Vagina (tissue), 2 donors: ENCODE measurements at regions not wholly inside any gene's neighbourhood (a gene's known extent, or its start where the extent isn't known, plus 50 kb on each side); places are given as distances from the start of the nearest gene placed in this dataset.
A peak's percentile ranks its signal among the peaks of the same experiment; 100 is the strongest.

ENCODE experiments used
- DNase-seq, 2 donors: peaks; one replicate each; pipeline ENCODE4 v3.0.0-alpha.2; 2017; ENCODE audit errors: extremely low spot score in 2 of 2
- H3K27ac ChIP-seq: fragments of 200-600 bp; sonication (generic); one replicate; pipeline ENCODE4 v1.5.1; 2019
- H3K27me3 ChIP-seq: fragments of 200-600 bp; sonication (generic); one replicate; pipeline ENCODE4 v1.5.1; 2019
- H3K36me3 ChIP-seq, 2 donors: fragments of 200-600 bp; sonication (generic); one replicate each; pipeline ENCODE4 v1.5.1; 2017 to 2019
- H3K4me1 ChIP-seq: fragments of 200-600 bp; sonication (generic); one replicate; pipeline ENCODE4 v1.5.1; 2019
- H3K4me3 ChIP-seq, 2 donors: fragments of 200-600 bp; sonication (generic); 1 replicate in 1 of 2; 2 replicates in 1 of 2; pipeline ENCODE4 v1.5.1; 2016 to 2019
- H3K9me3 ChIP-seq: fragments of 200-600 bp; sonication (generic); one replicate; pipeline ENCODE4 v1.5.1; 2019
- POLR2A ChIP-seq, 2 donors: fragments of 450-650 bp; IDR thresholded peaks; one replicate each; pipeline ENCODE4 v1.6.1; 2017; ENCODE audit warnings: antibody characterized with exemption in 2 of 2, mild to moderate bottlenecking in 2 of 2, moderate library complexity in 2 of 2
- POLR2AphosphoS5 ChIP-seq, 2 donors: sonication (generic); formaldehyde crosslinking; IDR thresholded peaks; one replicate each; pipeline ENCODE4 v1.9.0; 2017; ENCODE audit warnings: antibody characterized with exemption in 2 of 2, mild to moderate bottlenecking in 2 of 2, low read depth in 1 of 2; ENCODE audit not compliant: insufficient read depth in 1 of 2
- intact Hi-C: fragments of 100-400 bp; cut with DNase I; formaldehyde crosslinking; loops from one replicate; pipeline ENCODE4 v1.15.1; 2023
- TF ChIP-seq, protein P1 (sequence below), 3 experiments: fragments of 450-650 bp in 2 of 3; fragments of 200-600 bp in 1 of 3; sonication (generic) in 1 of 3; IDR thresholded peaks; one replicate each; pipeline ENCODE4 v1.5.1; 2017 to 2019; ENCODE audit warnings: antibody characterized with exemption in 3 of 3, mild to moderate bottlenecking in 2 of 3, moderate library complexity in 2 of 3

DNA sequence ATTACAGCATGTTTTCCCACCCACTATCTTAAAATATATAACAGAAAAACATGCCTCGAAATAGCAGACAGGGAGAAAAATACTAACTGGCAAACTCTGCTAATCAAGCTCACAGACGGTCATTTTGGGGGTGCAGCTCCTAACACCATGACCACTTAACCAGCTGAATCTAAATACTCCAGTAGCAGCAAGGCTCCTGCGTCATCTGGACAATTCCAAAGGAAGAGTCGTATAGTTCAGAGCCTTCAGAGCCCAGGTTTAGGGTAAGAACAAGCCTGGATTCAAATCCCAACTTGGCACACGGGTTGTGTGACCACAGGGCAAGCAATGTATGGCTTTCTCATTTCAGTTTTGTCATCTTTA is 81.3 kb upstream of the COL21A1 start:
- H3K4me3 ChIP-seq: no peak overlapping the region
- no peaks in the 10 kb centered on the region for H3K9me3 ChIP-seq
- H3K4me1 ChIP-seq: no peaks in the 10 kb centered on the region
- no peak overlapping the region for H3K27ac ChIP-seq
- no peak for DNase-seq
- no peaks in the 10 kb centered on the region for H3K36me3 ChIP-seq
- TF ChIP-seq, protein P1, sequence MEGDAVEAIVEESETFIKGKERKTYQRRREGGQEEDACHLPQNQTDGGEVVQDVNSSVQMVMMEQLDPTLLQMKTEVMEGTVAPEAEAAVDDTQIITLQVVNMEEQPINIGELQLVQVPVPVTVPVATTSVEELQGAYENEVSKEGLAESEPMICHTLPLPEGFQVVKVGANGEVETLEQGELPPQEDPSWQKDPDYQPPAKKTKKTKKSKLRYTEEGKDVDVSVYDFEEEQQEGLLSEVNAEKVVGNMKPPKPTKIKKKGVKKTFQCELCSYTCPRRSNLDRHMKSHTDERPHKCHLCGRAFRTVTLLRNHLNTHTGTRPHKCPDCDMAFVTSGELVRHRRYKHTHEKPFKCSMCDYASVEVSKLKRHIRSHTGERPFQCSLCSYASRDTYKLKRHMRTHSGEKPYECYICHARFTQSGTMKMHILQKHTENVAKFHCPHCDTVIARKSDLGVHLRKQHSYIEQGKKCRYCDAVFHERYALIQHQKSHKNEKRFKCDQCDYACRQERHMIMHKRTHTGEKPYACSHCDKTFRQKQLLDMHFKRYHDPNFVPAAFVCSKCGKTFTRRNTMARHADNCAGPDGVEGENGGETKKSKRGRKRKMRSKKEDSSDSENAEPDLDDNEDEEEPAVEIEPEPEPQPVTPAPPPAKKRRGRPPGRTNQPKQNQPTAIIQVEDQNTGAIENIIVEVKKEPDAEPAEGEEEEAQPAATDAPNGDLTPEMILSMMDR (IDR thresholded peaks at IDR 0.05): no peak
- no peak for TF ChIP-seq POLR2AphosphoS5 (IDR thresholded peaks at IDR 0.05; ENCODE audit: insufficient read depth in 1 of 2, low read depth in 1 of 2)
- H3K27me3 ChIP-seq: no peaks in the 10 kb centered on the region
- intact Hi-C loops: no loop called here

DNA sequence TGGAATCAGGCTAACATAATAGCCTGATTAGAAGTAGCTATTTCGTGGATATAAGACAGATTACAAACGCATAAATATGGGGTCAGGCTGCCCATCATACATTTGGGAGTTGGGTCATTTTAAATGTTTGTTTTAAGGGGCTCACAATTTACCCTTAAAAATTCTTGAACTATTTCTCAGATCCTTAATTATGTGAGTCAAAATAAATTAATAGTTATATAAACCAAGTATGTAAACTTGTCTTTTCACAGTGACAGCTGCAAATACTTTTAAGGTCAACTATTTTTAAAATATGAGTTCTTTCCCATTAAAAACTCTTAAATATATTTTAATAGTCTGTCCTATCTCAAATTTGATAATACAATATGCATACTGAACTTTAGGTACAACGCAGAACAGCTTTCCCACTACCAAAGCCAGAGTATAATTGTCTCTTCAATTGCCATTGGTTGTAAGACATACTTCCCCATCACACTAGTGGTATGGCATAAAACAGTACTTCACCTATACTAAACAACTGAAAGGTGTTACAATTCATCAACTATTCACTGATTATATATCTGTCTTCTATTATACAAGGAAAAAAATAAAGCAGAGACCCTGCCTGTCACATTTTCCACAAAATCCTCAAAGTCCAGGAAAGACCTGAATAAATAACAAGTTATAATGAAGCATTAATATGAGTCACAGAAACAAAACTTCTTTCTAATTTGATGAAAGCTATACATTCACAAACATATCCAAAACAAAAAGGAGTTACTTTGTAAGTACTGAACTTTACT is 80.8 kb upstream of the COL21A1 start:
- H3K27me3 ChIP-seq: no peaks in the 10 kb centered on the region
- H3K27ac ChIP-seq: no peak overlapping the region
- TF ChIP-seq POLR2A (IDR thresholded peaks at IDR 0.05): no peak
- DNase-seq: no peak
- H3K4me3 ChIP-seq: no peak overlapping the region
- no peaks in the 10 kb centered on the region for H3K4me1 ChIP-seq
- no peaks in the 10 kb centered on the region for H3K9me3 ChIP-seq
- intact Hi-C loops: no loop called here
- no peaks in the 10 kb centered on the region for H3K36me3 ChIP-seq

DNA sequence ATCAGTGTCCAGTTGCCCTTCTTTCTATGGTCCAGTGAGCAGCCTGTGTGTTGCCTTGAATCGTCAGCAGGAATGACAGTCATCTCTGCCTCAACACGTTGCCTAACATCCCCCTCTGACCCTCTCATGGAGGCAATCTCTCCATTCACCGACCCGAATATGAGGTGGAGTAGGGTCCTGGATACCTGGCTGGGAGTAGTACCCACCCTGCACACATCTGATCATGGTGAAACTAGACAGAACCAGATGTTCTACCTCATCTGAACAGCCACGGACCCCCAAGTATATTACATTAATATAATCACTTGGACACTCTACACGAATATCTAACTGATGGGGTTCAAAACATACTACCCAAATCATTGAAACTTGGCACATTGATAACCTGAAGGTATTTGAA is 77.0 kb upstream of the COL21A1 start:
- H3K27me3 ChIP-seq: no peaks in the 10 kb centered on the region
- H3K27ac ChIP-seq: no peak overlapping the region
- DNase-seq: no peak
- no peak overlapping the region for H3K4me3 ChIP-seq
- no peaks in the 10 kb centered on the region for H3K36me3 ChIP-seq
- no peaks in the 10 kb centered on the region for H3K4me1 ChIP-seq
- intact Hi-C loops: no loop called here
- TF ChIP-seq, protein P1 (IDR thresholded peaks at IDR 0.05): no peak
- no peak for TF ChIP-seq POLR2A (IDR thresholded peaks at IDR 0.05)
- no peak for TF ChIP-seq POLR2AphosphoS5 (IDR thresholded peaks at IDR 0.05; ENCODE audit: insufficient read depth in 1 of 2, low read depth in 1 of 2)
- H3K9me3 ChIP-seq: no peaks in the 10 kb centered on the region

DNA sequence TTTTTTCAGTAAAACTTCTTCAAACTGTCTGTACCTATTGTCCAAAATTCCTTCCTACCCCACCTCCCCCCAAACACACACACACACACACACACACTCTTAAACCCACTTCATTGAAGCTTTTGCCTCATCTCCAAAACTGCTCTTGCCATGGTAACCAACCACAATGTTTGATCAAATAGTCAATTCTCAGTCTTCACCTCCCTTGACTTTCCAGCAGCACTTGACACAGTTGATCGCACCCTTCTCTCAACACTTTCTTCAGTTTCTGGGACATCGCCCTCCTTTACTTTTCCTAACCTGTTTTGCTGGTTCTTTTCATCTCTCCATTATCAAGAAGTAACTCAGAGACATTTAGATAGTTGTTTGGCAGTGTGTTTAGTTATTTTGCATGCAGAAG is 71.5 kb upstream of the COL21A1 start:
- intact Hi-C loops: no loop called here
- no peak for DNase-seq
- TF ChIP-seq POLR2A (IDR thresholded peaks at IDR 0.05) (no peak), POLR2AphosphoS5 (IDR thresholded peaks at IDR 0.05; ENCODE audit: insufficient read depth in 1 of 2, low read depth in 1 of 2) (no peak)
- TF ChIP-seq, protein P1 (IDR thresholded peaks at IDR 0.05): no peak
- H3K9me3 ChIP-seq: no peaks in the 10 kb centered on the region
- no peak overlapping the region for H3K27ac ChIP-seq
- H3K4me3 ChIP-seq: no peak overlapping the region
- no peaks in the 10 kb centered on the region for H3K4me1 ChIP-seq
- H3K36me3 ChIP-seq: no peaks in the 10 kb centered on the region
- H3K27me3 ChIP-seq: no peaks in the 10 kb centered on the region

DNA sequence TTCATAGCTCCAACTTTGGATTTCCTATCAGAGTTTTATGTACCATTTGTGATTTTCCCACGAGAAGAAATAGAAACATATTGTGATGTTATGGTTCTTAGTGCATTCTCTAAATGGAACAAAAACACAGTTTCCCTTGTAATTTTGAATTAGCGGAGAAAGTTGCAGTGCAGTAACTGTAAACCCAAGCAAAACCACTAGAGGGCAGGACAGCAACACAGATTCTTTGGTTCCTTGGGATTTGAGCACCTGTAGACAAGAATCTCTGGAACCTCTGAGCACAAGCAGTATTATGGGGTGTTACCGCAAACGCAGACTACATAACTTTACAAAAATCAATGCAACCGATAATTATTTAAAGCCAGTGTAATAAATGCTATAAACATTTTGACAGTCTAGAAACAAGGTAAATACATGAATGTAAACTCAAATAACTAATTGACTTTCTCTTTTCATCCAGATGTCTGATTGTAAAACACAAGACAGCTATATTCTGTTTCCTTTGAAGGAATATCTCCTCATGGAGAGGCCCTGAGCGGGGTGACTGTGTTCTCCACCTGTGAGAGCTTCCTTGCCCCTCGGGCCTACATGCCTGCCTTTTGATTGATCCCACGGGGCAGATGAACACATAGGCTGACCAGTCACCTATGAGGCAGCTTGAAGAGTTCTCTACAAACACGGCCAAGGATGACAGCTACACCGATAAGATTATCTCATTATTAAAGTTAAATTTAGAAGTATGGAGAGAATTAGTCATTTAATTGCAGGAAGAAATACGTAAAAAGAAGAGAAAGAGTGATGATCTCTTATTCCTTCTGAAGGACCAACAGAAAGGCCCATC is 67.5 kb upstream of the COL21A1 start:
- no peaks in the 10 kb centered on the region for H3K36me3 ChIP-seq
- no peak for DNase-seq
- no peaks in the 10 kb centered on the region for H3K9me3 ChIP-seq
- peaks cover 6% of the 10 kb centered on the region for H3K4me1 ChIP-seq
- no peak overlapping the region for H3K4me3 ChIP-seq
- no peak overlapping the region for H3K27ac ChIP-seq
- no peaks in the 10 kb centered on the region for H3K27me3 ChIP-seq
- intact Hi-C loops: no loop called here
- TF ChIP-seq, protein P1 (IDR thresholded peaks at IDR 0.05): peak in 2 of 3 experiments; percentile 23 to 51
- no peak for TF ChIP-seq POLR2A (IDR thresholded peaks at IDR 0.05)
